ENCODE measurements at regions not wholly inside any gene's neighbourhood (a gene's known extent, or its start where the extent isn't known, plus 50 kb on each side); places are given as distances from the start of the nearest gene placed in this dataset.

DNA sequence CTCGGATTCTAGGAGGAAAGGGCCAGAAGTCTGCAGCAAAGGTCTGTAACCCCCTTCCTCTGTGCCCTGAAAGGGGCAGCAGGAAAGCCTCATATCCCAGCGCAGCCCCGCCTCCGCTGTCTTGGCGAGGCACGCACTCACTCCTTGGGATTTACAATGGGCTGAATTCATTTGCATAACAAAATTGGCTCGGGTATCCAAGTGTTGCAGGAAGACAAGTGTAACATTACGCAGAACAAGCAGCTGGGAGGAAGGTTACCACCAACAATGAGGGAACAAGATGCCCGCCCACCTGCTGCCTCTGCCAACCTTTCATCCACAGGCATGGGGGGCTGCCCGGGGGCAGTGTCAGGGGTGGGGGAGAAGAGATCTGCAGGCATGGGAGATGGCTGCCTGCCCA is 130.4 kb downstream of the MRM1 start:
- H3K79me2 ChIP-seq = no peaks in the 10 kb centered on the region

DNA sequence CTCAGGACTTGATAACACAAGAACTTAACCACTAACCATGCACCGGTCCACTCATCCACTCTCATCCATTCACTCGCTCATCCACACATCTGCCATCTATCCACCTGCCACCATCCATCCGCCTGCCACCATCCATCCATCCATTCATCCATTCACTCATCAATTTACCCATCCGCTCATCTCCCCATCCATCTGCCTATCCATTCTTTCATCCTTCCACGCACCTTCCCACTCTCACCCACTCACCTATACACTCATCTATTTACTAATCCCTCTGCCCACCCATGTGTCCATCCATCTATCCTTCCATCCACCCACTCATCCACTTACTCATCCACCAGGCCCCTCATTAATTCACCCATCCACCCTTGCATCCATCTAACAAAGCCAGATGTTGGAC is 131.0 kb downstream of the MRM1 start:
- H3K36me3 ChIP-seq (ENCODE audit: control insufficient read depth, insufficient read depth, low read length) = no peaks in the 10 kb centered on the region
- no peaks in the 10 kb centered on the region for H3K27me3 ChIP-seq (ENCODE audit: control insufficient read depth, insufficient read depth, low read length)

More for the DNA sequence above, 130.4 kb downstream of the MRM1 start:
- no peaks in the 10 kb centered on the region for H3K27me3 ChIP-seq (ENCODE audit: control insufficient read depth, insufficient read depth, low read length)
- peak overlapping the region; percentile 13 for H3K27ac ChIP-seq
- no peaks in the 10 kb centered on the region for H3K36me3 ChIP-seq (ENCODE audit: control insufficient read depth, insufficient read depth, low read length)
- H3K9me3 ChIP-seq (ENCODE audit: control insufficient read depth, low read length) = no peaks in the 10 kb centered on the region
- no peak overlapping the region for H2AFZ ChIP-seq
- H3K4me3 ChIP-seq (ENCODE audit: low read depth, low read length) = no peak overlapping the region
- H3K4me1 ChIP-seq = peaks cover 28% of the 10 kb centered on the region
- no peak for TF ChIP-seq CTCF (IDR thresholded peaks at IDR 0.05)
- H3K9ac ChIP-seq = no peak overlapping the region
- no peak overlapping the region for H3K4me2 ChIP-seq (ENCODE audit: low read length)

DNA sequence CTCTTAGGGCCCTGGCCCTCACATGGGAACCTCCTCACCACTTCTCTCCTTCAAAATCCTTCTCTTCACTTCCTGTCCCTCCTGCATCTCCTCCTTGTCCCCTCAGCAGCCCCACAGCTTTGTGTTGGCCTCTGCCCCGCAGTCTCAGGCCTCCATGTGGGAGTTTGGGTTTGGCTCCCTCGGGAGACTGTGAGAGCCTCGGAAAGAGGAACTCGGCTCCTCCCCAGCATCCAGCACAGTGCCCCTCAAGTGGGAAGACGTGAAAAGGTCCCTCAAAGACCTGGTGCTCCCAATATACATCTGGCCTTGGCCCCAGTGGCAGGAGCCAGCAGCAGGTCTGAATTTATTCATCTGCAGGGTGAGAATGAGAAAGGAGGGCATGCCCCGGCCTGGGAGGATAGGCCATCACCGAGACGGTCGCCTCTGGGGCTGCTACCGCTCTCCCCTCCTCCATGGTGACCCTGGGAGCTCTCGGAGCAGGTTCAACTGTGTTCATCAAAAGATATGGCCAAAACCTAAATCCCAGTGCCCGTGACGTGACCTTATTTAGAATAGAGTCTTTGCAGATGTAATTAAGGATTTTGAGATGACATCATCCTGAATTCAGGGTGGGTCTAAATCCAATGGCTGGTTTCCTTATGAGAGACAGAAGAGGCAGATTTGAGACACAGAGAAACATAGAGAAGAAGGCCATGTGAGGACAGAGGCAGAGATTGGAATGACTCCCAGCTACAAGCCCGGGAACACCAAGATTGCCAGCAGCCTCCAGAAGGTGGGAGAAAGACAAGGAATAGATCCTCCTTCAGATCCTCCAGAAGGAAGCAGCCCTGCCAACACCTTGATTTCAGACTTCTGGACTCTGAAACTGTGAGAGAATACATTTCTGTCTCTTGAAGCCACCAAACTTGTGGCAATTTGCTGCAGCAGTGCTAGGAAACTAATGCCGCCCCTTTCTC is 135.1 kb downstream of the MRM1 start:
- H3K9ac ChIP-seq = no peak overlapping the region
- no peak overlapping the region for H3K4me2 ChIP-seq (ENCODE audit: low read length)
- TF ChIP-seq CTCF (IDR thresholded peaks at IDR 0.05) = no peak
- no peak overlapping the region for H3K4me3 ChIP-seq (ENCODE audit: low read depth, low read length)
- no peak overlapping the region for H2AFZ ChIP-seq
- H3K79me2 ChIP-seq = no peaks in the 10 kb centered on the region
- no peaks in the 10 kb centered on the region for H3K27me3 ChIP-seq (ENCODE audit: control insufficient read depth, insufficient read depth, low read length)
- no peaks in the 10 kb centered on the region for H3K9me3 ChIP-seq (ENCODE audit: control insufficient read depth, low read length)
- H3K27ac ChIP-seq = no peak overlapping the region
- no peaks in the 10 kb centered on the region for H3K36me3 ChIP-seq (ENCODE audit: control insufficient read depth, insufficient read depth, low read length)
- peaks cover 3% of the 10 kb centered on the region for H3K4me1 ChIP-seq

More for the DNA sequence above, 131.0 kb downstream of the MRM1 start:
- no peak overlapping the region for H3K9ac ChIP-seq
- TF ChIP-seq CTCF (IDR thresholded peaks at IDR 0.05) = no peak
- H3K79me2 ChIP-seq = no peaks in the 10 kb centered on the region
- no peak overlapping the region for H2AFZ ChIP-seq
- no peak overlapping the region for H3K27ac ChIP-seq
- no peaks in the 10 kb centered on the region for H3K9me3 ChIP-seq (ENCODE audit: control insufficient read depth, low read length)
- no peak overlapping the region for H3K4me2 ChIP-seq (ENCODE audit: low read length)
- H3K4me3 ChIP-seq (ENCODE audit: low read depth, low read length) = no peak overlapping the region
- H3K4me1 ChIP-seq = peaks cover 28% of the 10 kb centered on the region

GRCh38 chr17:36739208-36739607 is 137.8 kb downstream of the MRM1 start:
- Histone ChIP-seq H3K4me1 (no peaks in the 10 kb centered on the region), H3K27ac (no peak overlapping the region), H3K27me3 (ENCODE audit: control insufficient read depth, insufficient read depth, low read length) (no peaks in the 10 kb centered on the region), H2AFZ (no peak overlapping the region), H3K36me3 (ENCODE audit: control insufficient read depth, insufficient read depth, low read length) (no peaks in the 10 kb centered on the region), H3K4me3 (ENCODE audit: low read depth, low read length) (no peak overlapping the region), H3K4me2 (ENCODE audit: low read length) (no peak overlapping the region), H3K79me2 (no peaks in the 10 kb centered on the region), H3K9me3 (ENCODE audit: control insufficient read depth, low read length) (no peaks in the 10 kb centered on the region), H3K9ac (no peak overlapping the region)
- TF ChIP-seq CTCF (IDR thresholded peaks at IDR 0.05) = no peak
